Spleen (tissue), 7 donors: ENCODE measurements at regions not wholly inside any gene's neighbourhood (a gene's known extent, or its start where the extent isn't known, plus 50 kb on each side); places are given as distances from the start of the nearest gene placed in this dataset.

ENCODE experiments used
- CTCF ChIP-seq, 11 experiments: fragments of 200-600 bp in 7 of 11; fragments of 450-650 bp in 4 of 11; sonication (generic) in 4 of 11; IDR thresholded peaks in 8 of 11; conservative IDR thresholded peaks in 3 of 11; 1 replicate in 7 of 11; 2 replicates in 4 of 11; pipeline versions ENCODE4 v1.4.0 to v1.8.0; 2016 to 2021; ENCODE audit warnings: antibody characterized with exemption in 11 of 11, inconsistent platforms in 4 of 11, mild to moderate bottlenecking in 1 of 11
- POLR2A ChIP-seq, 3 donors: fragments of 450-650 bp; IDR thresholded peaks; one replicate each; pipeline ENCODE4 v1.5.1; 2017; ENCODE audit warnings: antibody characterized with exemption in 3 of 3, mild to moderate bottlenecking in 1 of 3
- POLR2AphosphoS5 ChIP-seq, 3 donors: sonication (generic); formaldehyde crosslinking; IDR thresholded peaks; one replicate each; pipeline ENCODE4 v1.5.1; 2017; ENCODE audit warnings: antibody characterized with exemption in 3 of 3
- donor health status: DM: no; HTN: no; CAD: no; lungs with moderate emphysema.
- donor health status: DM: no; HTN: no; CAD: no.
- donor health status: DM: no; HTN: no; CAD: no.

GRCh38 chr6:88442737-88443136 is 276.6 kb upstream of the CNR1 start:
- TF ChIP-seq CTCF (IDR thresholded peaks at IDR 0.05 in 8 of 11, conservative IDR thresholded peaks at IDR 0.05 in 3 of 11): no peak
- TF ChIP-seq POLR2A (IDR thresholded peaks at IDR 0.05): no peak
- peak in 1 of 3 donors; percentile 60 for TF ChIP-seq POLR2AphosphoS5 (IDR thresholded peaks at IDR 0.05)
